RWPE2 (cell line): ENCODE measurements at regions not wholly inside any gene's neighbourhood (a gene's known extent, or its start where the extent isn't known, plus 50 kb on each side); places are given as distances from the start of the nearest gene placed in this dataset.

Experiments used
- ATAC-seq: fragments of 200-7000 bp; cut with Tn5 transposase; 3 replicates; pipeline ENCODE4 v1.9.1; 2021; ENCODE audit warnings: low read depth
- DNase-seq: peaks from one replicate; pipeline ENCODE4 v3.0.0-alpha.2; 2020; ENCODE audit warnings: low spot score
- H3K27ac ChIP-seq: fragments of 450-650 bp; 2 replicates; pipeline ENCODE4 v1.5.1; 2017; ENCODE audit warnings: mild to moderate bottlenecking; ENCODE audit not compliant: poor library complexity, severe bottlenecking
- H3K27me3 ChIP-seq: fragments of 250-450 bp; sonication (Bioruptor Pico); 2 replicates; pipeline ENCODE4 v1.5.1; 2021; ENCODE audit warnings: mild to moderate bottlenecking, moderate library complexity; ENCODE audit not compliant: insufficient read depth, poor library complexity, severe bottlenecking
- H3K36me3 ChIP-seq: fragments of 250-450 bp; sonication (Bioruptor Pico); 2 replicates; pipeline ENCODE4 v1.5.1; 2020; ENCODE audit warnings: low read depth, mild to moderate bottlenecking, moderate library complexity
- H3K4me1 ChIP-seq: fragments of 250-450 bp; sonication (Bioruptor Pico); 2 replicates; pipeline ENCODE4 v1.5.1; 2021; ENCODE audit warnings: mild to moderate bottlenecking, moderate library complexity; ENCODE audit not compliant: insufficient read depth, poor library complexity, severe bottlenecking
- H3K4me3 ChIP-seq: fragments of 250-450 bp; sonication (Bioruptor Pico); 2 replicates; pipeline ENCODE4 v1.5.1; 2021; ENCODE audit warnings: mild to moderate bottlenecking, moderate library complexity; ENCODE audit not compliant: severe bottlenecking
- H3K9me3 ChIP-seq: fragments of 250-450 bp; sonication (Bioruptor Pico); 2 replicates; pipeline ENCODE4 v1.5.1; 2021; ENCODE audit warnings: mild to moderate bottlenecking, moderate library complexity; ENCODE audit not compliant: severe bottlenecking
- CTCF ChIP-seq: fragments of 450-650 bp; IDR thresholded peaks from one replicate; pipeline ENCODE4 v1.5.1; 2017; ENCODE audit warnings: mild to moderate bottlenecking, moderate library complexity; ENCODE audit not compliant: poor library complexity, severe bottlenecking

- Histone ChIP-seq H3K27me3 (peaks cover 6% of the 10 kb centered on the region), H3K36me3 (no peaks in the 10 kb centered on the region), H3K4me1 (no peaks in the 10 kb centered on the region), H3K4me3 (no peak overlapping the region), H3K27ac (no peak overlapping the region), H3K9me3 (no peaks in the 10 kb centered on the region)
- DNase-seq (no peak), ATAC-seq (peak; percentile 32)
- no peak for TF ChIP-seq CTCF
Observed at GRCh38 chr20:40860487-40860902, 168.1 kb upstream of the TOP1 start.

- DNase-seq, result no peak
- Histone ChIP-seq H3K4me3 (no peak overlapping the region), H3K4me1 (no peaks in the 10 kb centered on the region), H3K9me3 (no peaks in the 10 kb centered on the region), H3K27ac (no peak overlapping the region), H3K27me3 (peaks cover 4% of the 10 kb centered on the region), H3K36me3 (no peaks in the 10 kb centered on the region)
- no peak for ATAC-seq
- no peak for TF ChIP-seq CTCF
Observed at GRCh38 chr20:40861427-40862008, 167.1 kb upstream of the TOP1 start.

GRCh38 chr20:40863355-40863919 lies 165.2 kb upstream of the TOP1 start:
- Histone ChIP-seq H3K27me3 (peaks cover 4% of the 10 kb centered on the region), H3K27ac (no peak overlapping the region), H3K36me3 (no peaks in the 10 kb centered on the region), H3K9me3 (no peaks in the 10 kb centered on the region), H3K4me1 (no peaks in the 10 kb centered on the region), H3K4me3 (no peak overlapping the region)
- TF ChIP-seq CTCF, result no peak
- ATAC-seq (no peak), DNase-seq (no peak)

GRCh38 chr20:40864470-40864869 lies 164.2 kb upstream of the TOP1 start:
- H3K27ac ChIP-seq, result no peak overlapping the region
- TF ChIP-seq CTCF, result no peak
- H3K9me3 ChIP-seq, result no peaks in the 10 kb centered on the region
- no peaks in the 10 kb centered on the region for H3K36me3 ChIP-seq
- H3K4me3 ChIP-seq, result no peak overlapping the region
- DNase-seq (no peak), ATAC-seq (no peak)
- no peaks in the 10 kb centered on the region for H3K4me1 ChIP-seq
- H3K27me3 ChIP-seq, result peaks cover 4% of the 10 kb centered on the region

- Histone ChIP-seq H3K4me1 (no peaks in the 10 kb centered on the region), H3K9me3 (no peaks in the 10 kb centered on the region), H3K27me3 (peaks cover 4% of the 10 kb centered on the region), H3K4me3 (no peak overlapping the region), H3K36me3 (no peaks in the 10 kb centered on the region), H3K27ac (no peak overlapping the region)
- no peak for ATAC-seq
- no peak for TF ChIP-seq CTCF
- no peak for DNase-seq
Observed at GRCh38 chr20:40865095-40865494, 163.5 kb upstream of the TOP1 start.
